Progenitor cell of endocrine pancreas (in vitro differentiated cells): ENCODE measurements at regions not wholly inside any gene's neighbourhood (a gene's known extent, or its start where the extent isn't known, plus 50 kb on each side); places are given as distances from the start of the nearest gene placed in this dataset.

Experiments used
- DNase-seq: peaks from one replicate; pipeline ENCODE4 v3.0.0; 2021; ENCODE audit warnings: low spot score; ENCODE audit not compliant: unreplicated experiment
- H3K27ac Mint-ChIP-seq: 2 replicates; pipeline ENCODE4 v1.8.0; 2021; ENCODE audit warnings: mild to moderate bottlenecking, moderate library complexity, mixed read lengths
- H3K27me3 Mint-ChIP-seq: 2 replicates; pipeline ENCODE4 v1.8.0; 2021; ENCODE audit warnings: mixed read lengths
- H3K36me3 Mint-ChIP-seq: 2 replicates; pipeline ENCODE4 v1.8.0; 2022; ENCODE audit warnings: mixed read lengths; ENCODE audit not compliant: insufficient read depth
- H3K4me1 Mint-ChIP-seq: 2 replicates; pipeline ENCODE4 v1.8.0; 2021; ENCODE audit warnings: low read depth, mixed read lengths
- H3K4me3 Mint-ChIP-seq: 2 replicates; pipeline ENCODE4 v1.8.0; 2021; ENCODE audit warnings: low read depth, mild to moderate bottlenecking, moderate library complexity, mixed read lengths
- H3K9me3 Mint-ChIP-seq: 2 replicates; pipeline ENCODE4 v1.8.0; 2021; ENCODE audit warnings: low read depth, mixed read lengths
- CTCF ChIP-seq: fragments of 200-600 bp; sonication (generic); IDR thresholded peaks from one replicate; pipeline ENCODE4 v1.5.0; 2021; ENCODE audit warnings: antibody characterized with exemption, mild to moderate bottlenecking; ENCODE audit not compliant: unreplicated experiment

- Mint-ChIP-seq H3K27ac (no peak overlapping the region), H3K9me3 (no peaks in the 10 kb centered on the region), H3K4me1 (peaks cover 2% of the 10 kb centered on the region), H3K36me3 (no peaks in the 10 kb centered on the region), H3K4me3 (no peak overlapping the region), H3K27me3 (no peaks in the 10 kb centered on the region)
- no peak for TF ChIP-seq CTCF
- DNase-seq, result no peak
Measured at GRCh38 chr3:177783767-177784166, 586.5 kb upstream of the TBL1XR1 start.

GRCh38 chr3:177787279-177788041 lies 590.2 kb upstream of the TBL1XR1 start:
- peaks cover 5% of the 10 kb centered on the region for H3K4me1 Mint-ChIP-seq
- no peaks in the 10 kb centered on the region for H3K36me3 Mint-ChIP-seq
- no peaks in the 10 kb centered on the region for H3K9me3 Mint-ChIP-seq
- TF ChIP-seq CTCF, result no peak
- H3K27ac Mint-ChIP-seq, result no peak overlapping the region
- DNase-seq, result no peak
- no peaks in the 10 kb centered on the region for H3K27me3 Mint-ChIP-seq
- H3K4me3 Mint-ChIP-seq, result no peak overlapping the region

- Mint-ChIP-seq H3K9me3 (no peaks in the 10 kb centered on the region), H3K36me3 (no peaks in the 10 kb centered on the region), H3K27me3 (no peaks in the 10 kb centered on the region), H3K4me1 (peaks cover 5% of the 10 kb centered on the region), H3K4me3 (no peak overlapping the region), H3K27ac (no peak overlapping the region)
- no peak for DNase-seq
- no peak for TF ChIP-seq CTCF
Measured at GRCh38 chr3:177789500-177789899, 592.2 kb upstream of the TBL1XR1 start.

GRCh38 chr3:177792311-177793030 lies 595.2 kb upstream of the TBL1XR1 start:
- peaks cover 5% of the 10 kb centered on the region for H3K4me1 Mint-ChIP-seq
- no peak overlapping the region for H3K27ac Mint-ChIP-seq
- DNase-seq, result no peak
- H3K4me3 Mint-ChIP-seq, result no peak overlapping the region
- H3K36me3 Mint-ChIP-seq, result no peaks in the 10 kb centered on the region
- H3K9me3 Mint-ChIP-seq, result no peaks in the 10 kb centered on the region
- no peaks in the 10 kb centered on the region for H3K27me3 Mint-ChIP-seq
- no peak for TF ChIP-seq CTCF

- no peaks in the 10 kb centered on the region for H3K36me3 Mint-ChIP-seq
- no peaks in the 10 kb centered on the region for H3K9me3 Mint-ChIP-seq
- no peak for DNase-seq
- no peak overlapping the region for H3K4me3 Mint-ChIP-seq
- H3K4me1 Mint-ChIP-seq, result peaks cover 3% of the 10 kb centered on the region
- H3K27me3 Mint-ChIP-seq, result no peaks in the 10 kb centered on the region
- TF ChIP-seq CTCF, result no peak
- no peak overlapping the region for H3K27ac Mint-ChIP-seq
Measured at GRCh38 chr3:177793451-177793850, 596.2 kb upstream of the TBL1XR1 start.
